HG03558 (cell line): ENCODE measurements at regions not wholly inside any gene's neighbourhood (a gene's known extent, or its start where the extent isn't known, plus 50 kb on each side); places are given as distances from the start of the nearest gene placed in this dataset.

Source experiments
- ATAC-seq: cut with Tn5 transposase; IDR thresholded peaks from one replicate; pipeline ENCODE4 v1.9.1; 2021; ENCODE audit warnings: moderate number of reproducible peaks; ENCODE audit not compliant: unreplicated experiment; ENCODE audit errors: extremely low read depth

DNA sequence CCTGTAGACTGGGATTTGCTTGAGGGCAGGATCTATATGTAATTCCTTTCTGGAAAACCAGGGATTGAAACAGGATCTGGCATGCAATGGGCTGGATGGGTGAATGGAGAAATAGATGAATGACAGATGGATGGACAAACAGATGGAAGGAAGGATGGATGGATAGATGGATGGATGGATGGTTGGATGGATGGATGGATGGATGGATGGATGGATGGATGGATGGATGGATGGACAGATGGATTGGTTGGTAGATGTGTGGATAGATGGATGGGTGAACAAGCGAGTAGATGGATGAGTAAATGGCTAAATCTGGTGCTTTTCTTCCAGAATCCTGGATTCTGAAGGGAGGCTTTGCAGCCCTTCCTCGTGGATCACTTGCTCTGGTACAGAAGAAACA, 162.5 kb upstream of the SMIM23 start:
- ATAC-seq = no peak

DNA sequence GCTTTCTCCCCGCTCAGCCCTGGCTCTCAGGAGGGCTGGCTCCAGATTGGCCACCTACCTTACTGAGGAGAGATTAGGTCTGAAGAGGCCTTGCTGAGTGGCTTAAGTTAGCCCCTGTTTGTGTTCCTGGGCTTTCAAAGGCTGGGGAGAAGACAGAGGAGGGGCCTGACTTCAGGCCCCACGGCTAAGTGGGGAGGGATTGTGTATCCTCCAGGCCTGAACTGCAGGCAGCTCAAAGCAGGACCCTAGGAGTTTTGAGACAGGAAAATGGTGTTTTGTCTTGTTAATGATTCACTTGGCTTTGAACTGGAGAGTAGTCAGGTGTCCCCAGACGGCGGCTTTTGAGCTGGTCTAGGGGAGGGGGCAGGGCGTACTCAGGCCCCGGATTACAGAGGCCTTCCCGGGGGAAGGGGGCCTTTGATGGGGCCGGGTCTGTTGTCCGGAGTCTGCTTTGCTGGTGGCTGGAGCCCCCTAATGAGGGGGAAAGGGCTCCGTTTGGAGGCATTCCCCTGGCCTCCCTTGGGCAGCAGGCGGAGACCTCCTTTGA, 162.0 kb upstream of the SMIM23 start:
- ATAC-seq = no peak

DNA sequence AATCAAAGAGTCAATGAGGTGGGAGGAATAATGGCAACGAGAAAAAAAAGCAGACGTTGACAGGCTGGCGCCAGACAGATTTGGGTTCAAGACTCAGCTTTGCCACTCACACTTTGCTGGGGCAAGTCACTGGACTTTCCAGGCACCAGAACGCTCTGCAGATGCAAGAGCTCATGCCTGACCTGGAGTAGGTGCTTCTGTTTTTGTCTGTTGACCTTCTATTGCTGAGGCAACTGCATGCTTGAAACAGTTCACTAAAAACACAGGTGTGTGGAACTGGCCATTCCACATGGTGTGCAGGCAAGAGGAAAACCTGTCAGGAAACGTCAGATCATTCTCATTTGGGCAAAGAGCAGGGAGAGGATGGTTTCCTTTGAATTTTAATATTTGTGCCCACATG, 161.2 kb upstream of the SMIM23 start:
- no peak for ATAC-seq

DNA sequence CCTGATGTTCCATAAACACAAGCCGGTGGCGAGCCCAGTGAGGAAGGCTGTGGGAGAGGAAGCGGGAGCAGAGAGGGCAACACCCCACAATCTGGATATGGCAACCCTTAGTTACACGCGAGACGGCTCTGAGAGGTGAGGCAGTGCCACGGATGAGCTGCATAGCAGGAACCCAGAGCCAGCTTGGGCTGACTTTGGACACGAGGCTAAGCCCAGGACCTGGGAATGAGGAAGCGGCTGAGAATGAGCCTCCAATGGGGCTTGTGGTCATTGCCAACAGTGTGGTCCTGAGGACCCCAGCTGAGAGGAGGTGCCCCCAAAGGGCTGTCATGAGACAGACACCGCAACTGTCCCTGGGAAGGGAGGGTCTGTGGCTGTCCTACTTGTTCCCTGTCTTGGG, 160.0 kb upstream of the SMIM23 start:
- no peak for ATAC-seq

DNA sequence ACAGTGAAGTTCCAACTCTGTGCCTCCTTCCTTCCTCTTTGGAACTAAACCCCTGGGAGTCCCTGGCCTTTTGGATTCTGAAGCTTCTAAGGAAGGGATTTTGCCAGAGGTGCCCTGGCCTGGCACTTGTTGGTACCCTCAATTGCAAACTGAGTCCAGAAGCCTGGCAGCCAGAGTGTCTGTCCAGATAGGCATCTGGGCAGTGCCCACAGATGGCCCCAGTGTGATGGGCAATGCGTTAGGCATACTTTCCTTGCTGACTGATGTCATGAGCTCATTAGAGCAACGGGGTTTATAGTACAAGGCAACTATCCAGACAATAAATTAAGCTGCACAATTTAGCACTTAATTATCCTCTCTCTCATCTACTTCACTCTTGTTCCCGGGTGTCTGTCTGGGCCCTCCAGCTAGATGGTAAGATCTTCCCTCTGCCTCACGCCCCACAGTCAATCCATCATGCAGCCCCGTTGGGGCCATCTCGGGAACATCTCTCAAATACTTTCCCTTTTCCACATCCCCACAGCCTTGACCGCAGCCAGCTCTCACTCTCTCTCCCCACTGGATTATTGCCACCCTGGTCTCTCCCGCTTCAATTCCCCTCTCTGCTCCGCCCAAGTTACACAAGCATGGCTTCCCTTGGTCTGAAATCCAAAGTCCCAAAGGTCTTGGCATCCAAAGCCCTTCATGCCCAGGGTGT, 157.5 kb upstream of the SMIM23 start:
- ATAC-seq = no peak

DNA sequence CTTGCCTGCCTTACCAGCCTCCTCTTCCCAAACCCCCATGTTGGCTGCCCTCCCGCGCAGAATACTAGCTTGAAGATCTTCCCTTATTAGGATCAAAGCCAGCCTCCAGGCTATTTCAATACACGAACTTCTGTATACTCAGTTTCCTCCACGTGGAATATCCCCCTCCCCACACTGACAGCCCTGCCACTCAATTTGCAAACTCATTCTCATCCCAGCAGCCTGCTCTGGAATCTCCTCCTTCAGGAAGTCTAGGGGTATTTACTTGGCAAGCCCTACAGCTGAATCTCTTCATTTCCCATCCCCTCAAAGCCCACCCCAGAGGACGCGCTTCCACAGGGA, 157.0 kb upstream of the SMIM23 start:
- ATAC-seq = no peak

DNA sequence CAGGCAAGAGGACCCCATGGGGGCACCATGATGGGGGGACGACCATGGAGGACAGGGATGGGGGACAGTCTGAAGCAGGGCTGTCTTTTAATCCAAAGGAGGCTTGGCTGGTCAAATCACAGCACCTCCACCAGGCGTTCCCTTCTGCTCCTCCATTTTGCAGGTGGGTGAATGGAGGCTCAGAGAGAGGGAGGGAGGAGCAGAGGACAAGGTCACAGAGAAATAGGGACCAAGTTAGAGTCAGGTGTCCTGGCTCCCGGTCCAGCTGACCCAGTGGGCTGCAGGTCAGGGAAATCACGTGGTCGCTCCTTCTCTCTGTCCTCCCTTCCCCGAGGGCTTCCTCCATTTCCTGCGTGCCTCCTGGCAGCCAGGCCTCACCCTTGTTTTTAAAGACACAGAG, 156.4 kb upstream of the SMIM23 start:
- ATAC-seq = no peak

DNA sequence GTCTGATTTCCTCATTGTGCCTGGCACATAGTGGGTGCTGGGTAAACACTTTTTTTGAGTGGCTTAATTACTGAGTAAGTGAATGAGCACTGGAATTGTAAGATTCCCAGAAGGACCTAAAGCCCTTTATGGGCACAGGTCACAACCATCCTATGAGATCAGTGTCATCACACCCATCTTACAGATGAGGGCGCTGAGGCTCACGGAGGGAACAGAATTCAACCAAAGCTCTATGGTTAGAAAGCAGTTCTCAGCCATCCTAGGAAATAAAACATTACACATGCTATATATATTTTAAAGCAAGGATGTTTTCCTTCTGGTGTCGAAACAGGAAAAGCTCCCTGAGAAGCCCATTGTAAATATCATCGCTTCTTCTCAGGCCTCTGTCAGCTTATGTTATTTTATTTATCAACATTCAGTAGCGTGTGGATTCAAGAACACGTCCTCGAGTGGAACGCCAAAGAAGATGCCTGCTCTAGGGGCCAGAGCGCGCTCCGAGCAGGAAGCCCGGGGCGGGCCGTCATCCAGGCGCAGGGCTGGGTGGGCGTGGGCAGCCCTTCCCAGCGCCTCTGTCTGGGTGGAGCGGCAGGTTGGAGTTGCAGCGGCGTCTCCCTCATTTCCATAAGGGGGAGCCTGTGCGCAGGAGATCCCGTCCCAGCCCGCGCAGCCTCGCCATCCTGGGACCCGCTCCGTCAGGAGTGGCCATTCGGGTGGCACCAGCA, 155.8 kb upstream of the SMIM23 start:
- ATAC-seq = no peak

DNA sequence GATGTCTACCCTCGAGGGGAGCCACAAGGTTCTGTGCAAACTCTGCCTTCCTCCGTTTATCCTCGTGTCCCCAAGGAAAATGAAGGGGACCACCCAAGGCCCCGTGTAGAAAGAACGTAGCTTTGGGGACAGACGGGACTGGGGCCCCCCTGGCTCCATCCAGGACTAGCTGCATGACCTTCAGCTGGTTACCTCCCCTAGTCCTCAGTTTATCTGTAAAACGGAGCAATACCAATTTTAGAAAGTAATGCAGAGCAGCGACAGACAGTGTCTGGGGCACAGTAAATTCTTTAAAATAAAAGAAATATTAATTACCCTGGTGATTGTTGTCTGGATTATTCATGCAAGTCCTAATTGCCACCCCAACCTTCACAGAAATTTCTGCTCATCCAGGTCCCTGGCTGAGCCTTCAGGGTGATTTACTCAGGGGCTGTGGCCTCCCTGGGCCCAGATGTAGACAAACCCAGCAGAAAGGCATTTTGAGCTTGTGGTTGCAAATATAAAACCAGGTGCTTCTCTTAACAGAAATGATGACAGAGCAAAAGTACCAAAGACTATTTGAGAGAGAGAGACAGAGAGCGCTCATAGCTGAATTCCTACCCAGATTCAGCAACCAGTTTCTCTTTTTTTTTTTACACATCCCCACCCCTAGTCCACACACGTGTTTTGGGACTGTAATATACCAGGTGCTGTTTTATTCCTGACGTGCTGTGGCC, 155.1 kb upstream of the SMIM23 start:
- no peak for ATAC-seq

DNA sequence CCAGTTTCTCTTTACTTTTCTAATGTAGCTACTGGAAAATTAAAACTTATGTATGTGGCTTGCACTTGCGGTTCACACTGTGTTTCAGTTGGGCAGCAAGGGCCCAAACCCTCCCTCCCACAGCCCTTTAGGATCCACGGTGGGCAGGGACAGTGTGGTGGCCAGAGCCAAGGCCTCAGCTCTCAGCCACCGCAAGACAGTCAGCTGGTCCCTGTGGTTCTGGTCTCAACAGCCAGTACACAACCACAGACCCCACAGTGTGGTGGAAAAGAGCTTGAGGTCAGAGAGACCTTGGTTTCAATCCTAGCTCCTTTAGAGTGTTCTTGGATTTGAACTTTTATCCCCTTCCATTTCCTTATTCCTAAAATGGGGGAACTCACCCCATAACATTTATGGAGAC, 153.0 kb upstream of the SMIM23 start:
- ATAC-seq = no peak

DNA sequence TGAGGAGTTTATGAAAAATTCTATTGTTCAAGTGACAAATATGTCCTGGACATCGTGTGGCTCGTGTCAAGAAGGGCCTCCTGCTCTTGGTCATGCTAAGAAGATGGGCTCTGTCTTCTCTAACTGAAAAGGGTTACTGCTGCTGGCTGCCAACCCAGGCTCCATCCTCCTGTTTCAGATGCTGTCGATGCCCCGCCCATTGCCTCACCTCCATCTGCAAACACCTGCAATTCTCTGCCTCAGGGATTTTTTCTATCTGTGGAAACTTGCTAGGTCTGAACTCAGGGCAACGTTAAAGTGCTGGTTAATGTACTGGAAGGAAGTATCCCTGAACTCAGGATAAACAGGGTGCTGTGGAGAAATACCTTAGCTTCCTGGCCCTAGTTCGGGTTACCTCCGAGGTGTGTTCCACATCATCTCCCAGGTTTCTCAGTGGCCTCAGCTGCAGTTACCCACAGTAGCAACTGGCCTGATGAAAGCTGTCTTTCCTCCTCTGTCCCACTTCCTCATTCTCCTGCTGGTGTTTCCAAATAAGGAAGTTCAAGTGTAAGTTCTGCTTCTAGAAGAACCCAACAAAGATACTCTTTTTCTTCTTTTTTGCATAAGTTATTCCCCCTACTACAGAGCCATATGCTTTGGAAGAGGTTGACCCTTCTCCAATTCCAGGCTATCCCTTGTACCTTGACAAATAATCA, 151.7 kb upstream of the SMIM23 start:
- ATAC-seq = no peak

DNA sequence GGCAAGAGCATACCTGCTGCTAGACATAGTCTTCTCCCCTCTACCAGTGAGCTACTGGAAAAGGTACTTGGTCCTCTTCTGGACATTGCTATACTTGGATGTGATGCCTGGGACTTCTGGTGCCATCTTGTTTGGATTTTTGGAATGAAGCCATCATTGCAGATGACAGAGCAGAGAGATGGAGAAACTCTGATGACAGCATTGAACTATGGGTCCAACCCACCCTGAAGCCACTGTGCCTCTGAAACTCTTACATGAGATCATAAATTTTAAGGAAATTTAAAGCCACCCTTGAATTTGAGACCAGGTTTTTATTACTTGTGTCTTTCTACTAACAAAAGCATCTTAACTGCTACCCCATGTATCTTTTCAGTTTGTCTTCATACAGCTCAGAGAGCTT, 151.1 kb upstream of the SMIM23 start:
- ATAC-seq = no peak

DNA sequence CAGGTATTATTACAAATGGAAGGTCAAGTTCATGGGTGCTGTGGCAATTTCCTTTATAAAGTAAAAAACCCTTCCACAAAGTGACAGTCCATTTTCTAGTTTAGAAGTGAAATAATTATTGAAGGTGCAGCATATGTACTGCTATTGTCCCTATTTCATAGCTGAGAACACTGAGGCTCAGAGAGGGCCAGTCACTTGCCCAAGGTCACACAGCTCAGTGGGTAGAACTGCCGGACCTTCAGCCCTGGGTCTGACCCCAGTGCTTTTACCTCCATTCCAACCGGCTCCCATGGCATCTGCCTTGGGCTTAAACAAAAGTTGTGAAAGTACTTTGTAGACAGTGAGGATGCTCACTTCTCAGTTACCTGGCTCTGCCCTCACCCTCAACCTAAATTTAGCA, 150.6 kb upstream of the SMIM23 start:
- ATAC-seq = no peak

DNA sequence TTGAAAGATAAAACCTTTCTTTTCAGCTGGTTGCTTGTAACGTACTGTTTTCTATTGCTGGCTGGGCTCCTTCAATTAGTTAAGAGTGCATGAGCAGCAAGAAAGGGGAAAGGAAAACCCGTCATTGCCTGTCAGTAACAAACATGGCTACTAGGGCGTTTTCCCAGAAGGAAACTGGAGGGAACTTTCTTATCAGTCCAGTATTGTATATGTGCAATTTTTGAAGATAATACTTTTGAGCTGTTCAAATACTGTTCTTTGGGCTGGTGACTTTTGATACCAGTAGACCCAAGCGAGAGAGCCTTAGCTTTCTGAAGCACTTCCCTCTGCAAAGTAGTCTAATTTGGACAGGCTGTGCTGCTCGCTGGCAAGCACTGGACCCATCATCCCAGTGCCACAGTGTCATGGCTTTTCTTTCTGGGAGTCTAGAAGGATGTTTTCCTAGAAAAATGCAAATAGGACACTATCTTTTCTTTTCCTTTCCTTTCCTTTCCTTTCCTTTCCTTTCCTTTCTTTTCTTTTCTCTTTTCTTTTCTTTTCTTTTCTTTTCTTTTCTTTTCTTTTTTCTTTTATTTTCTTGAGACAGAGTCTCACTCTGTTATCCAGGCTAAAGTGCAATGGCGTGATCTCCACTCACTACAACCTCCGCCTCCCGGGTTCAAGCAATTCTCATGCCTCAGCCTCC, 149.9 kb upstream of the SMIM23 start:
- ATAC-seq = no peak

DNA sequence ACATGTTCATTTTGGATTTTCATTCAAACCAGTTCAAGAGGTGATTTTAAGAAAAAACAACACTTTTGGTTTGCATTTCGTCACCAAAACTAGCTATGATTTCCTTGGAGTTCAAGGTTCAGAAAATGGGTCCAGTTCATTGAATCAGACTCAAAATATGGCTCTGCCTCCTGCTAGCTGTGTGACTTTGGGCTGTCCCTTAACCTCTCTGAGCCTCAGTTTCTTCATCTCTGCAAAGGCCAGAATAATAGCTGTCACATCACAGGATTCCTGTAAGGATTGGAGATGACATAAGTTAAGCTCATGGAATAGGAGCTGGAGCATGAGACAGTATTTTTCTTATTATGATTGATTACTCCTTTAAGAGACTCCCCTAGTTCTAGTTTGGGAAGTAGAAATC, 147.8 kb upstream of the SMIM23 start:
- ATAC-seq = no peak

DNA sequence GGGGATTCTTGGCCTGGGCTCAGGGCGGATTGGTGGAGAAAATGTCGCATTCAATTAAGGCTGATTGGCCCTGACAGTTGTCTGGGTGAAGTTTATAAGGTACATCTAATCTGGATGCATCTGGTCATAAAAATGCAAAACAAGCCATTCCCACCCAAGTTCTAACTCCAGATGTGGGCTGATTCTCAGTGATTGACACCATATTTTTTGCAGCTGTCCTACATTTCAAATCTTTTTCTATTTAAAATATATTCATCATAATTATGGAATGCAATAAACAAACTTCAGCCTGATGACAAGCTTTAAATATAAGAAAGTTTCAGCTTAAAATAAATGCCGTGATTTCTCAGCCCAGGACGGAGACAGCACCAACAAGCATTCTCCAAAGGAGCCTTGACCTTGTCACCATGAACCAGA, 146.4 kb upstream of the SMIM23 start:
- ATAC-seq = no peak

DNA sequence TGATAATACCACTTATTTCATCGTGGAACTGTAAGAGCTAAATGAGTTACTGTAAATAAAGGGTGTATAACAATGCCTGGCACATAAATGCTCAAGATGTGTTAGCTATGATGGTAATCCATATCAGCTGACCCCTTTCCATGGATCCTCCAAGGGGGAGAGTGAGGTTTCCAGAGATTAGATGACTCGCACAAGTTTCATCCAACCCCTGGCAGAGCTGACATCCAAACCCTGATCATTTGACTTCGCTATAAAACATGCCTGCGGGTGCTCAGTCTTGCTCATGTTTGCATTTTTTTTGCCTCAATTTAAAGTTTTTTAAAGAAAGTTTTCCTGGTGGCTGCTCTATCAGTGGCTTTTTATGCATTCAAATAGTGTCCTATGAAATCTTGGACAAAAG, 145.7 kb upstream of the SMIM23 start:
- ATAC-seq = no peak

DNA sequence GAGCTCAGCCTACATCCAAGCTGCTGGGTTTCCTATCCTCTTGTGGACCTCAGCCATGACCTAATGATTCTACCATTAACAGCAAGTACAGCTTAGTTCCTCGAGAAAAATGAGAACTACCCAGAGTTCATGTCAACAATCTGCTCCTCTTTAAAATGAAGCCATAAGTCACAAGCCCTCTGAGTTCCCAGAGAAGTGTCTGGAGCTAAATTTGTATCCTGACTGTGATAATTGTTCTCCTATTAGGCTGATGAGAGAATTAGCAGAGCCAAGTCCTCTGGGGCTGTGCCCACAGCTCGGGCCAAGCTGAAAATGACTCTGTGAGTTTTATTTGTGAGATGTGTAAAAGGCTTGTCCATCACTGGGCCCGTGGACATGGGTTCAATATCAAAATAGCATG, 145.1 kb upstream of the SMIM23 start:
- ATAC-seq = no peak

DNA sequence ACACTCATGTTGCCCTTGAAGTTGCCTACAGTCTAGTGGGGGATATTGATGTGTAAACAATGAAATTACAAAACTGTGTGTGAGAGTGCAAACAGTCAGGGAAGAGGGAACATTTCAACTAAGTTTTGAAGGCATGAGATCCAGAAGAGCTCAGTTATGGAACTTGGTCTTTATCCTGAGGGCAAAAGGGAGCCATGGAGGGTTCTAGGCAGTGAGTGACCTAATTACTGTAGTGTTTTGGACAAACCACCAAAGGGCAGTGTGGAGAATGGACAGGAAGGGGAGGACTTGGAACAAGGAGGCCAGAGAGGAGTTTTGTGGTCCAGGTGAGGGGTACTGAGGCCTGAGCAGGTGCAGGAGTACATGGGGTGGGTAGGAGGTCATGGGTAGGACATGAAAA, 143.7 kb upstream of the SMIM23 start:
- ATAC-seq = no peak

DNA sequence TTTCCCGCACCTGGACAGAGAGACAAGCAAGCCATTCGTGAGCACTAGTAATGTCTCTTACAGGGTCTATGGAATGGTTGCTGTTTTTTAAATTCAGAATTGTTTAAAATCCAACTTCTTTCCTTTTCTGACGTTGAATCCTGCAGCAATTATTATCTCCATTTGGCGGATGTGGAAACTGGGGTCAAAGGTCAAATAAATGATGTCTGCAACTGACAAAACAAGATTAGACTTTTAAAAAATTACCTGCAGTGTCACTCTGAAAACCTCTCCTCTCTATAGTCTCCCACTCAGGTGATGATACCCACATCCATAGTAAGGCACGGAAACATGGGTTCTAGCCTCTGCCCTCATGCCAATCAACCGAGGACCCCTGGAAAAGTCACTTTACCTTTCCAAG, 142.7 kb upstream of the SMIM23 start:
- no peak for ATAC-seq
